HCT116 (cell line): ENCODE measurements at regions not wholly inside any gene's neighbourhood (a gene's known extent, or its start where the extent isn't known, plus 50 kb on each side); places are given as distances from the start of the nearest gene placed in this dataset.

ENCODE experiments used
- ATAC-seq: fragments of 200-7000 bp; cut with Tn5 transposase; 2 replicates; pipeline ENCODE4 v1.9.1; 2020; ENCODE audit warnings: mild to moderate bottlenecking, moderate library complexity
- BruUV-seq: library from RNA; stranded (reverse); fragments of 400-500 nt; replicated peaks from 2 replicates; lab custom pipeline; 2021; lab: Mats Ljungman, UMichigan
- CTCF ChIA-PET: fragments of 300-600 bp; sonication (Branson Sonifier 250); formaldehyde crosslinking; loops from one replicate; lab custom pipeline; 2021; ENCODE audit warnings: antibody characterized with exemption; lab: Charles Lee
- POLR2A ChIA-PET: fragments of 300-600, 350-600 bp; sonication (Branson Sonifier 250); formaldehyde crosslinking; loops from one replicate; lab custom pipeline; 2021; ENCODE audit warnings: antibody characterized with exemption; lab: Charles Lee
- RAD21 ChIA-PET, 2 experiments: fragments of 300-600 bp; sonication (Branson Sonifier 250); formaldehyde crosslinking; loops; one replicate each; lab custom pipeline; 2023; ENCODE audit warnings: low total read pairs in 2 of 2; ENCODE audit not compliant: uncharacterized antibody in 2 of 2, unreplicated experiment in 2 of 2, low non-redundant PET in 1 of 2; lab: Charles Lee
- DNase-seq: peaks from one replicate; pipeline ENCODE4 v3.0.0-alpha.2; 2010; ENCODE audit warnings: low read depth, low spot score
- H2AFZ ChIP-seq: fragments of 200-600 bp; shearing (Covaris generic), sonication (generic); 2 replicates; pipeline ENCODE4 v1.6.1; 2017; ENCODE audit warnings: low read depth, mixed run types, mixed read lengths, antibody characterized with exemption, low read length; ENCODE audit not compliant: poor library complexity, severe bottlenecking
- H3K27ac ChIP-seq: 2 replicates; pipeline ENCODE4 v1.5.1; 2012; ENCODE audit warnings: low read depth, low read length
- H3K27me3 ChIP-seq: fragments of 200-600 bp; sonication (generic); 2 replicates; pipeline ENCODE4 v1.6.1; 2016; ENCODE audit warnings: mixed run types, low read length, mixed read lengths; ENCODE audit not compliant: insufficient read depth
- H3K36me3 ChIP-seq, 2 experiments: fragments of 200-500 bp in 1 of 2; fragments of 200-600 bp in 1 of 2; sonication (Bioruptor generic) in 1 of 2; sonication (generic) in 1 of 2; 2 replicates each; pipeline versions ENCODE4 v1.5.1 to v1.6.1; 2014 to 2016; ENCODE audit warnings: low read length in 2 of 2, inconsistent platforms in 1 of 2, mixed read lengths in 1 of 2, mixed run types in 1 of 2; ENCODE audit not compliant: insufficient read depth in 2 of 2, control insufficient read depth in 1 of 2
- H3K4me1 ChIP-seq, 2 experiments: fragments of 200-600 bp in 1 of 2; sonication (generic) in 1 of 2; 2 replicates each; pipeline versions ENCODE4 v1.5.1 to v1.6.1; 2012 to 2017; ENCODE audit warnings: low read length in 2 of 2, inconsistent platforms in 1 of 2, mild to moderate bottlenecking in 1 of 2, mixed read lengths in 1 of 2, mixed run types in 1 of 2, moderate library complexity in 1 of 2; ENCODE audit not compliant: insufficient read depth in 2 of 2, control insufficient read depth in 1 of 2
- H3K4me2 ChIP-seq: fragments of 200-600 bp; sonication (generic); 2 replicates; pipeline ENCODE4 v1.6.1; 2017; ENCODE audit warnings: mixed run types, low read length, mixed read lengths
- H3K4me3 ChIP-seq, 2 experiments: fragments of 200-600 bp in 1 of 2; sonication (generic) in 1 of 2; replicated peaks in 1 of 2; 2 replicates each; pipeline ENCODE4 v1.5.1; 2011 to 2016; ENCODE audit warnings: low read length in 2 of 2, control low read depth in 1 of 2, low read depth in 1 of 2, mild to moderate bottlenecking in 1 of 2, mixed read lengths in 1 of 2, mixed run types in 1 of 2
- H3K79me2 ChIP-seq: fragments of 200-600 bp; sonication (generic); 2 replicates; pipeline ENCODE4 v1.6.1; 2017; ENCODE audit warnings: mild to moderate bottlenecking, mixed run types, low read length, moderate library complexity, mixed read lengths; ENCODE audit not compliant: insufficient read depth
- H3K9ac ChIP-seq: fragments of 200-600 bp; sonication (generic); 2 replicates; pipeline ENCODE4 v1.6.1; 2016; ENCODE audit warnings: low read length, mixed read lengths
- H3K9me2 ChIP-seq: fragments of 200-600 bp; sonication (generic), shearing (Covaris generic); 2 replicates; pipeline ENCODE4 v1.6.1; 2017; ENCODE audit warnings: mixed run types, mild to moderate bottlenecking, moderate library complexity; ENCODE audit not compliant: insufficient read depth
- H3K9me3 ChIP-seq, 2 experiments: fragments of 200-500 bp in 1 of 2; fragments of 200-600 bp in 1 of 2; sonication (Bioruptor generic) in 1 of 2; sonication (generic) in 1 of 2; 2 replicates each; pipeline ENCODE4 v1.6.1; 2014 to 2017; ENCODE audit warnings: low read length in 2 of 2, mixed read lengths in 2 of 2, inconsistent platforms in 1 of 2, low read depth in 1 of 2, mild to moderate bottlenecking in 1 of 2, mixed run types in 1 of 2, moderate library complexity in 1 of 2; ENCODE audit not compliant: control insufficient read depth in 1 of 2, insufficient read depth in 1 of 2
- H4K20me1 ChIP-seq: fragments of 200-600 bp; sonication (generic), shearing (Covaris generic); 2 replicates; pipeline ENCODE4 v1.6.1; 2017; ENCODE audit warnings: mixed run types, mild to moderate bottlenecking, moderate library complexity; ENCODE audit not compliant: insufficient read depth
- ATF3 ChIP-seq: IDR thresholded peaks from 2 replicates; pipeline ENCODE4 v1.6.1; 2012
- CBX3 ChIP-seq: IDR thresholded peaks from 2 replicates; pipeline ENCODE4 v1.6.1; 2012; ENCODE audit warnings: low read depth
- CEBPB ChIP-seq: IDR thresholded peaks from 2 replicates; pipeline ENCODE4 v1.6.1; 2012; ENCODE audit warnings: low read depth
- CTCF ChIP-seq, 3 experiments: fragments of 200-600 bp in 1 of 3; sonication (generic) in 1 of 3; IDR thresholded peaks in 2 of 3; conservative IDR thresholded peaks in 1 of 3; 2 replicates each; pipeline ENCODE4 v1.5.1; 2012 to 2017; ENCODE audit warnings: low read depth in 2 of 3, low read length in 2 of 3, antibody characterized with exemption in 1 of 3, borderline replicate concordance in 1 of 3, control low read depth in 1 of 3, mild to moderate bottlenecking in 1 of 3, mixed read lengths in 1 of 3, mixed run types in 1 of 3, moderate library complexity in 1 of 3; ENCODE audit not compliant: insufficient read depth in 1 of 3
- EZH2 ChIP-seq: fragments of 200-600 bp; sonication (generic); IDR thresholded peaks from 2 replicates; pipeline ENCODE4 v1.6.1; 2017; ENCODE audit warnings: antibody characterized with exemption, mixed run types
- JUND ChIP-seq: IDR thresholded peaks from 2 replicates; pipeline ENCODE4 v1.6.1; 2012
- POLR2A ChIP-seq: IDR thresholded peaks from 2 replicates; pipeline ENCODE4 v1.7.0; 2011; ENCODE audit warnings: borderline replicate concordance; ENCODE audit not compliant: insufficient read depth, insufficient read length; ENCODE audit errors: extremely low read depth
- RAD21 ChIP-seq: IDR thresholded peaks from 2 replicates; pipeline ENCODE4 v1.6.1; 2012; ENCODE audit warnings: low read depth, mild to moderate bottlenecking
- REST ChIP-seq: IDR thresholded peaks from 2 replicates; pipeline ENCODE4 v1.6.1; 2012; ENCODE audit warnings: low read depth
- SIN3A ChIP-seq: IDR thresholded peaks from 2 replicates; pipeline ENCODE4 v1.6.1; 2012; ENCODE audit warnings: low read depth
- SRF ChIP-seq: IDR thresholded peaks from 2 replicates; pipeline ENCODE4 v1.6.1; 2012; ENCODE audit warnings: low read depth
- YY1 ChIP-seq: IDR thresholded peaks from 2 replicates; pipeline ENCODE4 v1.6.1; 2011; ENCODE audit warnings: low read length, low read depth, moderate library complexity, mild to moderate bottlenecking; ENCODE audit not compliant: insufficient replicate concordance; ENCODE audit errors: extremely low read depth
- intact Hi-C: fragments of 100-400 bp; cut with micrococcal nuclease; formaldehyde crosslinking; loops from 2 replicates; pipeline ENCODE4 v1.10.0; 2022

GRCh38 chr11:119478711-119479285, 55.8 kb upstream of the THY1 start:
- TF ChIP-seq CBX3 (no peak), SIN3A (no peak), RAD21 (no peak), JUND (no peak), CEBPB (no peak), CTCF (IDR thresholded peaks at IDR 0.05 in 2 of 3, conservative IDR thresholded peaks at IDR 0.05 in 1 of 3; ENCODE audit: borderline replicate concordance in 1 of 3, insufficient read depth in 1 of 3, low read depth in 2 of 3, low read length in 2 of 3) (no peak), POLR2A (no peak), ATF3 (no peak), YY1 (no peak), REST (no peak), EZH2 (no peak), SRF (no peak)
- H3K79me2 ChIP-seq: no peaks in the 10 kb centered on the region
- ATAC-seq (no peak), DNase-seq (no peak)
- no peak overlapping the region for H3K4me2 ChIP-seq
- no peak overlapping the region for H3K9ac ChIP-seq
- BruUV-seq: no TSS peak
- CTCF ChIA-PET: no interaction called here
- peaks cover 0 to 23% of the 10 kb centered on the region in 2 experiments; a peak in 1 of 4 replicates for H3K4me1 ChIP-seq
- H3K9me3 ChIP-seq: no peaks in the 10 kb centered on the region
- H2AFZ ChIP-seq: no peak overlapping the region
- H3K36me3 ChIP-seq: no peaks in the 10 kb centered on the region
- no peak overlapping the region for H3K27ac ChIP-seq
- no peaks in the 10 kb centered on the region for H3K27me3 ChIP-seq
- H3K4me3 ChIP-seq: no peak overlapping the region
- RAD21 ChIA-PET: no interaction called here
- intact Hi-C loops: no loop called here
- H3K9me2 ChIP-seq: no peaks in the 10 kb centered on the region
- no peaks in the 10 kb centered on the region for H4K20me1 ChIP-seq
- POLR2A ChIA-PET: no interaction called here
